SU-DHL-6 (cell line): ENCODE measurements at regions not wholly inside any gene's neighbourhood (a gene's known extent, or its start where the extent isn't known, plus 50 kb on each side); places are given as distances from the start of the nearest gene placed in this dataset.

Experiments
- EZH2phosphoT487 ChIP-seq: fragments of 200-600 bp; sonication (generic), shearing (Covaris generic); conservative IDR thresholded peaks from 2 replicates; pipeline ENCODE4 v1.6.1; 2018; ENCODE audit warnings: mild to moderate bottlenecking, antibody characterized with exemption, low read length, moderate library complexity, mixed read lengths
- TF ChIP-seq, protein P1 (sequence below): fragments of 200-600 bp; sonication (generic); IDR thresholded peaks from one replicate; pipeline ENCODE4 v1.5.1; 2017; ENCODE audit warnings: antibody characterized with exemption, mild to moderate bottlenecking, low read length, moderate library complexity; ENCODE audit not compliant: insufficient read depth, poor library complexity, severe bottlenecking

DNA sequence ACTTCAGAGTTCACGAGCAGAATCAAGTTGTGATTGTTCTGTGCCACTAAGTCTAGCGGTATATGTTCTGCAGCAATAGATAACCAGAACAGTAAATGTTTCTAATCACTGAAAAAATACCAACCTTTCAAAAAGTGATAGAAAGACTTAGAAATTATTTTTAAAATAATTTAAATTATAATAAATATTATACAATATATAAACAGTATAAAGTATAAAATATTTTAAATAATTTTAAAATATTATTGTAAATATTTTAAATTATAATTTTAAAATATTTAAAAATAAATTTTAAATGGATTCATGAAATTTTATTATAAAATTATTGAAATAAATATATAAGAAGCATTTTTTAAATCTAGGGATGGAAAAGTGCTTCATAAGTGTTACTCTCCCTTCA lies 126.3 kb upstream of the ID2 start:
- TF ChIP-seq, protein P1, sequence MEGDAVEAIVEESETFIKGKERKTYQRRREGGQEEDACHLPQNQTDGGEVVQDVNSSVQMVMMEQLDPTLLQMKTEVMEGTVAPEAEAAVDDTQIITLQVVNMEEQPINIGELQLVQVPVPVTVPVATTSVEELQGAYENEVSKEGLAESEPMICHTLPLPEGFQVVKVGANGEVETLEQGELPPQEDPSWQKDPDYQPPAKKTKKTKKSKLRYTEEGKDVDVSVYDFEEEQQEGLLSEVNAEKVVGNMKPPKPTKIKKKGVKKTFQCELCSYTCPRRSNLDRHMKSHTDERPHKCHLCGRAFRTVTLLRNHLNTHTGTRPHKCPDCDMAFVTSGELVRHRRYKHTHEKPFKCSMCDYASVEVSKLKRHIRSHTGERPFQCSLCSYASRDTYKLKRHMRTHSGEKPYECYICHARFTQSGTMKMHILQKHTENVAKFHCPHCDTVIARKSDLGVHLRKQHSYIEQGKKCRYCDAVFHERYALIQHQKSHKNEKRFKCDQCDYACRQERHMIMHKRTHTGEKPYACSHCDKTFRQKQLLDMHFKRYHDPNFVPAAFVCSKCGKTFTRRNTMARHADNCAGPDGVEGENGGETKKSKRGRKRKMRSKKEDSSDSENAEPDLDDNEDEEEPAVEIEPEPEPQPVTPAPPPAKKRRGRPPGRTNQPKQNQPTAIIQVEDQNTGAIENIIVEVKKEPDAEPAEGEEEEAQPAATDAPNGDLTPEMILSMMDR: no peak
- no peak for TF ChIP-seq EZH2phosphoT487
